ENCODE measurements at regions not wholly inside any gene's neighbourhood (a gene's known extent, or its start where the extent isn't known, plus 50 kb on each side); places are given as distances from the start of the nearest gene placed in this dataset.
A peak's percentile ranks its signal among the peaks of the same experiment; 100 is the strongest.

GRCh38 chr6:114955363-114955762, 612.5 kb upstream of the HS3ST5 start:
- Histone ChIP-seq H3K27ac (no peak overlapping the region), H3K27me3 (replicated peaks in 1 of 7) (no peaks in the 10 kb centered on the region), H3K9me3 (peaks cover 0 to 17% (median 4%) of the 10 kb centered on the region in 8 donors), H3K4me3 (no peak overlapping the region), H3K36me3 (no peaks in the 10 kb centered on the region), H3K4me1 (no peaks in the 10 kb centered on the region)
- no peak for DNase-seq
- TF ChIP-seq POLR2A (IDR thresholded peaks at IDR 0.05): no peak
- TF ChIP-seq POLR2AphosphoS5 (IDR thresholded peaks at IDR 0.05): no peak
- TF ChIP-seq, protein P1, sequence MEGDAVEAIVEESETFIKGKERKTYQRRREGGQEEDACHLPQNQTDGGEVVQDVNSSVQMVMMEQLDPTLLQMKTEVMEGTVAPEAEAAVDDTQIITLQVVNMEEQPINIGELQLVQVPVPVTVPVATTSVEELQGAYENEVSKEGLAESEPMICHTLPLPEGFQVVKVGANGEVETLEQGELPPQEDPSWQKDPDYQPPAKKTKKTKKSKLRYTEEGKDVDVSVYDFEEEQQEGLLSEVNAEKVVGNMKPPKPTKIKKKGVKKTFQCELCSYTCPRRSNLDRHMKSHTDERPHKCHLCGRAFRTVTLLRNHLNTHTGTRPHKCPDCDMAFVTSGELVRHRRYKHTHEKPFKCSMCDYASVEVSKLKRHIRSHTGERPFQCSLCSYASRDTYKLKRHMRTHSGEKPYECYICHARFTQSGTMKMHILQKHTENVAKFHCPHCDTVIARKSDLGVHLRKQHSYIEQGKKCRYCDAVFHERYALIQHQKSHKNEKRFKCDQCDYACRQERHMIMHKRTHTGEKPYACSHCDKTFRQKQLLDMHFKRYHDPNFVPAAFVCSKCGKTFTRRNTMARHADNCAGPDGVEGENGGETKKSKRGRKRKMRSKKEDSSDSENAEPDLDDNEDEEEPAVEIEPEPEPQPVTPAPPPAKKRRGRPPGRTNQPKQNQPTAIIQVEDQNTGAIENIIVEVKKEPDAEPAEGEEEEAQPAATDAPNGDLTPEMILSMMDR (IDR thresholded peaks at IDR 0.05 in 8 of 11, conservative IDR thresholded peaks at IDR 0.05 in 3 of 11): no peak
- 0 to 84% (median 55%) methylated on average over 1 of the region's 1 CpG; no CpG with 5 or more reads in 1 of the 5 donors for WGBS, 5 donors
- intact Hi-C loops (cut with DNase I; ENCODE audit: low total_unique reads): no loop called here

GRCh38 chr6:114952229-114952628, 609.4 kb upstream of the HS3ST5 start:
- intact Hi-C loops (cut with DNase I; ENCODE audit: low total_unique reads): no loop called here
- Histone ChIP-seq H3K27ac (no peak overlapping the region), H3K4me3 (no peak overlapping the region), H3K27me3 (replicated peaks in 1 of 7) (no peaks in the 10 kb centered on the region), H3K9me3 (peaks cover 0 to 8% (median 0%) of the 10 kb centered on the region in 8 donors), H3K4me1 (no peaks in the 10 kb centered on the region), H3K36me3 (no peaks in the 10 kb centered on the region)
- no peak for TF ChIP-seq POLR2AphosphoS5 (IDR thresholded peaks at IDR 0.05)
- no peak for TF ChIP-seq POLR2A (IDR thresholded peaks at IDR 0.05)
- 49 to 80% (median 61%) methylated on average over 3 of the region's 3 CpGs for WGBS, 5 donors
- DNase-seq: no peak

- no peak overlapping the region for H3K4me3 ChIP-seq
- TF ChIP-seq, protein P1 (IDR thresholded peaks at IDR 0.05 in 8 of 11, conservative IDR thresholded peaks at IDR 0.05 in 3 of 11): no peak
- TF ChIP-seq POLR2AphosphoS5 (IDR thresholded peaks at IDR 0.05) (no peak), POLR2A (IDR thresholded peaks at IDR 0.05) (no peak)
- no peaks in the 10 kb centered on the region for H3K27me3 ChIP-seq (replicated peaks in 1 of 7)
- intact Hi-C loops (cut with DNase I; ENCODE audit: low total_unique reads): no loop called here
- peaks cover 0 to 23% (median 3%) of the 10 kb centered on the region in 8 donors for H3K9me3 ChIP-seq
- peak; percentile 37 for DNase-seq
- no peaks in the 10 kb centered on the region for H3K36me3 ChIP-seq
- H3K4me1 ChIP-seq: no peaks in the 10 kb centered on the region
- no peak overlapping the region for H3K27ac ChIP-seq
- 74 to 86% (median 80%) methylated on average over 2 to 5 of the region's 5 CpGs for WGBS, 5 donors
Measured at GRCh38 chr6:114945392-114945791, 602.6 kb upstream of the HS3ST5 start.

GRCh38 chr6:114941078-114941477, 598.3 kb upstream of the HS3ST5 start:
- Histone ChIP-seq H3K27ac (no peak overlapping the region), H3K9me3 (peaks cover 0 to 14% (median under 1%) of the 10 kb centered on the region in 8 donors), H3K27me3 (replicated peaks in 1 of 7) (no peaks in the 10 kb centered on the region), H3K36me3 (no peaks in the 10 kb centered on the region), H3K4me1 (no peaks in the 10 kb centered on the region), H3K4me3 (no peak overlapping the region)
- intact Hi-C loops (cut with DNase I; ENCODE audit: low total_unique reads): no loop called here
- TF ChIP-seq POLR2AphosphoS5 (IDR thresholded peaks at IDR 0.05): no peak
- TF ChIP-seq, protein P1 (IDR thresholded peaks at IDR 0.05 in 8 of 11, conservative IDR thresholded peaks at IDR 0.05 in 3 of 11): no peak
- no peak for DNase-seq

- no peak overlapping the region for H3K4me3 ChIP-seq
- WGBS, 5 donors: 83 to 100% (median 97%) methylated on average over 1 of the region's 1 CpG
- H3K4me1 ChIP-seq: no peaks in the 10 kb centered on the region
- H3K9me3 ChIP-seq: peaks cover 0 to 5% (median 0%) of the 10 kb centered on the region in 8 donors
- no peak overlapping the region for H3K27ac ChIP-seq
- no peaks in the 10 kb centered on the region for H3K36me3 ChIP-seq
- intact Hi-C loops (cut with DNase I; ENCODE audit: low total_unique reads): no loop called here
- DNase-seq: no peak
- TF ChIP-seq, protein P1 (IDR thresholded peaks at IDR 0.05 in 8 of 11, conservative IDR thresholded peaks at IDR 0.05 in 3 of 11): no peak
- no peak for TF ChIP-seq POLR2AphosphoS5 (IDR thresholded peaks at IDR 0.05)
- H3K27me3 ChIP-seq (replicated peaks in 1 of 7): no peaks in the 10 kb centered on the region
Measured at GRCh38 chr6:114940181-114940580, 597.4 kb upstream of the HS3ST5 start.
